ENCODE measurements at regions not wholly inside any gene's neighbourhood (a gene's known extent, or its start where the extent isn't known, plus 50 kb on each side); places are given as distances from the start of the nearest gene placed in this dataset.

GRCh38 chr3:81080608-81081007 lies 680.8 kb downstream of the GBE1 start:
- TF ChIP-seq CTCF (IDR thresholded peaks at IDR 0.05) (no peak), POLR2A (IDR thresholded peaks at IDR 0.05) (no peak)
